Ammon's horn (tissue), 1 donor: ENCODE measurements at regions not wholly inside any gene's neighbourhood (a gene's known extent, or its start where the extent isn't known, plus 50 kb on each side); places are given as distances from the start of the nearest gene placed in this dataset.
"Not testable (repeated sequence)": the region's sequence is repeated elsewhere in the genome, so short reads cannot be mapped to it uniquely, and the experiment has no call there.

Source experiments
- DNase-seq: peaks from one replicate; pipeline ENCODE4 v3.0.0-alpha.2; 2016; ENCODE audit warnings: low spot score

GRCh38 chr4:97104006-97104405 lies 1039.3 kb downstream of the STPG2 start:
- DNase-seq: no peak

GRCh38 chr4:97104666-97105065 lies 1038.6 kb downstream of the STPG2 start:
- no peak for DNase-seq

GRCh38 chr4:97105347-97106099 lies 1037.8 kb downstream of the STPG2 start:
- DNase-seq: no peak

DNA sequence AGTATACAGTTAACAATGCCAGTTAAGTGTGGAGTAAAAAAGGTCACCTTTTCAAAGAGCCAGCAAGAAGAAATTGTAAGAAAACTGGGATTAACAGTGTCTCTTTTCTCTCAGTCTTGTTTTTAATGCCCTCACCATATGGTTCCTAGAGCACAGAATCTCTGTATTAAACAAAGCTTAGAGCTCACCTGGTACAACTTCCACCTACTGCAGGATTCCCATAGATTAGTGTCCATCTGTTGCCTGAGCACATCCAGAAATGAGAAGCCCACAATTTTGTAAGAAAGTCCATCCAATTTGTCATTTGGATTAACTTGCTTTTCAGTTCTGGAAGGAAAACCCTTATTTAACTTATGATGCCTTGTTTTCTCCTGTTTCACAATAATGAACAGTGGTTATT lies 1037.1 kb downstream of the STPG2 start:
- DNase-seq: no peak

- DNase-seq: no peak
Measured at GRCh38 chr4:97110506-97110905, 1032.8 kb downstream of the STPG2 start.

DNA sequence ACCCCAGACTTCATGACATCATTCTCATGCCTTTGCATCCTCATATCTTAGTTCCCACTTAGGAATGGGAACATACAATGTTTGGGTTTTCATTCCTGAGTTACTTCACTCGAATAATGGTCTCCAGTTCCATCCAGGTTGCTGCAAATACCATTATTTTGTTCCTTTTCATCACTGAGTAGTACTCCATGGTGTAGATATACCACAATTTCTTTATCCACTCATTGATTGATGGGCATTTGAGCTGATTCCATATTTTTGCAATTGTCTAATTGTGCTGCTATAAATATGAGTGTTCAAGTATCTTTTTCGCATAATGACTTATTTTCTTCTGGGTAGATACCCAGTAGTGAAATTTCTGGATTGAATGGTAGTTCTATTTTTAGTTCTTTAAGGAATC lies 1026.8 kb downstream of the STPG2 start:
- no peak for DNase-seq

DNA sequence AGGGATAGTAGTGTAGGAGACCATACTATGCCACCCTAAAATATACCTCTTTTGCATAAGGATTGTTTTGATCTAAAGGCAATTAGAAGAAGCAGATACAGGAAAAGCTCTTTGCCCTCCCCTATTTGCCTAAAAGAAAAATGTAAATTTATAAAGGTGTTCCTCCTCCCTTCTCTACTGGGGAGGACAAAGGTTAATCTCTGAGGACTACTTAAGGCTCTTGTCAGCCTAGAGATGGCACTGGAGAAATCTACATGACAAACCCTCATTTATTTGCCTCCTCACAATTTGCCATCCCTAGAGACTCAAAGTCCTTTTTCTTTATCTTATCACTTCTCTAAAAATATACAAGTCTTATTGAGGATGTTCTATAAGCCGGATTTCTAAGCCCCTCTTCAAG lies 1021.8 kb downstream of the STPG2 start:
- DNase-seq: no peak

DNA sequence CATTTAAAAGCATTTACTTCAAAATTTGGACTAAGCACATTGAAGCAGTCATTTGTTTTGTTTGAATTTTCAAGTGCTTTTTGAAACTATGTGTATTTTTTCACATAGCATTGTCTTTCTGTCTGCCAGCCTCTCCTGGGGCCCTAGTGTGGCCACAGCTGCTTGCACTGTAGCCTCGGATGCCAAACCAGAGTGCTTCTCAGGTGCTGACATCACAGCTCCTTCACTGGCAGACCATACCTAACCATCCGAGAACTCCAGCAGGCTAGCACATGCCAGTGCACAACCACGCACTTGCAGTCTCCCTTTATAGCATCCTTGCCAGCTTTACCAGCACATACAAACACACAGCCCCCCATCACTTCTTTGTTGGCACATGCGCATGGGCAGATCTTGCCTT lies 1019.7 kb downstream of the STPG2 start:
- no peak for DNase-seq

DNA sequence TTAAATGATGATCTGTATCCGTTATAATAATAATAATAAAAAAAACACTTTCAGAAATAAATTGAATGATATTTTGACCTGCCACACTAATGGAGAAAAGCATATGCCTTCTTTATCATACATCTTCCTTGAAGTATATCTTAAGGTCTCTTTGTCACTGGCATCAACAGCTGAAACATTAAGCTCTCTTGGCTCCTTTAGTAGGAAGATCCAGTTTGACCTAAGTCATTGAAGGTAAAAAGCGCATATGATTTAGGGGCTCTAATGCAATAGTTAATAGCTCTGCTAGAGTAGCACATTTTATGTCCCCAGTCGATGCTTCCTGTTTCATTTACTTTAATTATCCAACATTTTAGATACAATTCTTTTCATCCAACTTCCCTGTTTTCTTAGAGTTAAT lies 1010.8 kb downstream of the STPG2 start:
- no peak for DNase-seq

GRCh38 chr4:97134456-97134855 lies 1008.8 kb downstream of the STPG2 start:
- DNase-seq: no peak

GRCh38 chr4:97139791-97140190 lies 1003.5 kb downstream of the STPG2 start:
- no peak for DNase-seq

DNA sequence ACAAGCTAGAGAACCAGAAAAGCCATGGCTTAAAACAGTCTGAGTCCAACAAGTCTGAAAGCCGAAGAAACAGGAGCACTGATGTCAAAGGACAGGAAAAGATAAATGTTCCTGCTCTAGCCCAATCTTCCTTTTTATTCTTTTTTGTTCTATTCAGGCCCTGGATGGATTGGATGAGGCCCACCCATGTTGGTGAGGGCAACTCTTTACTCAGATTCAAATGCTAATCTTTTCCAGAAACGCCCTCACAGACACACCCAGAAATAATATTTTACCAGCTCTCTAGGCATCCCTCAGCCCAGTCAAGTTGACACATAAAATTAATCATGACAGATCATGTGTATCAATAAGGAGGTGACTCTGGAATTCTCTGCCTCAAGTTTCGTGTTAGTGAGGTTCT lies 1002.7 kb downstream of the STPG2 start:
- DNase-seq: no peak

GRCh38 chr4:97141332-97141731 lies 1001.9 kb downstream of the STPG2 start:
- DNase-seq: not testable (repeated sequence)

- no peak for DNase-seq
Measured at GRCh38 chr4:97142410-97142809, 1000.9 kb downstream of the STPG2 start.

DNA sequence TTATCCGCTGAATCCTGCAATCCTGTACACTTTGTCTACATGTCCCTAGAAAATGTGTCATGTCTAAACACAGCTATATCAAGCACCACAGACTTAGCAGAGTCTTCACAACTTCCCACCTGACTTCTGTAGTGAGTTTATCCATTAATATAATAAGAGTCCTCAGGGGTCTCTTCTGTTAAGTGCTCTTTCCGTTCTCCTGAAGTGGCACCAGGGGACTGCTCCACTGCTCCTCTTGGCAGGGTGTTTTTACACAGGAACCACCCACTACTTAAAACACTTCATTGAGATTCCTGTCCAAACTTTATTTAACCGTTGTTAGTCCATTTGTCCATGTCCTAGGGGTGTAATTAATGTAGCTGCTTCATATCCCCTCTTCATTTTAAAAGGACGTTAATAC lies 1000.4 kb downstream of the STPG2 start:
- no peak for DNase-seq

- DNase-seq: no peak
Measured at GRCh38 chr4:97144199-97144598, 999.1 kb downstream of the STPG2 start.

DNA sequence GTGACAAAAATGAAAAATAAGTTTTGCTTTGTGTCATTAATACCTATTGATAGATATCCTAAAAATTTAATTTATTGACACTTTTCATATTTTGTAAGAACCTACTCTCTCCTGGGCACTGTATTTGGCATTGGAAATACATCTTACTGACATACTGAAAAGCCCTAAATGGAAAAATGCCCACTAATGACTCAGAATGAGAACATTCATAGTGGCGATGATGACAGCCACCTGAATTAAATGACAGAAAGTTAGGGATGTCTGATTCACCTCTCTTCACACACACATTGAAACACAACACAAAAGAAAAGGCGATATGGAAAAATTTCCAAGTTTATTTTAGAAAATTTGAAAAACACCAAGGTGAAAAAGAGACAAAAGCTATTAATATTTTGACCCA lies 992.3 kb downstream of the STPG2 start:
- no peak for DNase-seq

GRCh38 chr4:97152149-97152548 lies 991.1 kb downstream of the STPG2 start:
- no peak for DNase-seq

- no peak for DNase-seq
Measured at GRCh38 chr4:97153042-97153441, 990.2 kb downstream of the STPG2 start.

DNA sequence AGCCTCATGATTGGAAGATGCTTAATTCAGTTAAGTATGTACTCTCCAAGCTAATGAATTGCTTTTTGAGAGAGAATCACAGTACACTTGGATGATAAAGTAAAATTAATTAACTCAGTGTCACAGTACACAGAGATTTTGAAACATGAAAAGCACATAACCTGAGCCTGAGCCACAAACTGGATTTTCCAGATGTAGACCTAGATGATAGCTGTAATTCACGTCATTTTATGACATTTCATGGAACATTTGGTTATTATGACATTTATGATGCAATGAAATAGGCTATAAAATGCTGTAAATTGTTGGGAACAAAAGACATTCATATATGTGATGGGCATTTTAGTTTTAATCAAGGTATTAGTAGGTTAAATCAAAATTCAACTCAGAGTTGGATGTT lies 983.7 kb downstream of the STPG2 start:
- no peak for DNase-seq

DNA sequence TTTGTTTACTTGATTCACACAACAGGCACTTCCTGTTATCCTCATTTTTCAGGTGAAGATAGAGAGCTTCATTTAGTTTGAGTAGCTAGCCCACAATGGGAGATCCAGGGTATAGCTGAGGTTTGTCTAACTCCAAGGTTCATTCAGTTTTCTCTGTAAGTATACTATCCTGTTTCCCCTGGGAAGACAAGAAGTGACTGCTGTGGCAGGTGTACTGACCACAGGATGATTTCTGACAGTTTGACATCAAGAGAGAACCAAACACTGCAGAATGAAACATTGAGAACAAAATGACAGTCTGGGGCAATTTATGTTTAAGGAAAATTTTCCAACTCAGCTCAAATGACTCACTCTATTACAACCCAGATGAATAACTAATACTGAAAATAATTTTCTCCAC lies 958.0 kb downstream of the STPG2 start:
- no peak for DNase-seq

- no peak for DNase-seq
Measured at GRCh38 chr4:97197106-97197505, 946.2 kb downstream of the STPG2 start.

DNA sequence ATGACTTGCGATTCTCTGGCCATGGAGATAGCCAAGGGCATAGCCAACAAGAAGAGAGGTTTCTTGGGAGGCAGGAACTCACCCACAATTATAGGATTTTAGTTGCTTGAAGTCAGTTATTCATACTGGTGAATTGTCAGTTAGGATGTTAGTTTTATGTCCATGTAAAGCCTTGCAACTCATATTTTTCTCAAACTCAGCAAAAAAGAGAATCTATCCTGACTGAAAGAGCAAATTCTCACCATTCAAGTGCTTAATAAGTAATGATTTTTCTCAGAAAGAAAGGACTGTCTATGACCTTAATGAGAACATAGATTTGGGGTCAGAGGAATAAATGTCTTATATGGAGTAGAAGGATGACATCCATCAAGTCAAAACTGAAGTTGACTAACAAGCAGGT lies 934.5 kb downstream of the STPG2 start:
- DNase-seq: no peak

DNA sequence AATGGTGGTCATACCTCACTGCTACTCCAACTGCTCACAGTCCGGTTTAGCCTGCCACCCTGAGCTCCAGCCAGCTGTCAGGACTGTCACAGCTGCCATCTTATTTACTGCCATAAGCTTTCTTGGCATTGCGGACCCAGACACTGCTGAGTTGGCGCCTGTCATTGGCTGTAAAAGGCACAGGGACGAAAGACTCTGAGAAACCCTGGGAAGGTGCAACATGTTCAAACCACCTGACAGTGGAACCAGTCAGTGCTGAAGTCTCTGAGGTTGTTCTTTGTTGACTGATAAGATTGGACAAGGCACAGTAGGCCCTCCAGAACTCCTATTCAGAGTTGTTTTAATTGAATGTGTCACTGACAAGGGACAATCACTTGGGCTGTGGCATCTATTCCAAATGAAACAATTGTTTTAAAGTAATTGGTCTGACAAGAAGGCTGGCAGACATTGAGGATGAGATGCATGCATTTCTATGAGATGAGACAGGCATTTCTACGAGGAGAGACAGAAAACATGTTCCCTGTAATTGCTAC lies 927.8 kb downstream of the STPG2 start:
- DNase-seq: no peak
